HCT116 (cell line): ENCODE measurements at regions not wholly inside any gene's neighbourhood (a gene's known extent, or its start where the extent isn't known, plus 50 kb on each side); places are given as distances from the start of the nearest gene placed in this dataset.

ENCODE experiments used
- CEBPB ChIP-seq: IDR thresholded peaks from 2 replicates; pipeline ENCODE4 v1.6.1; 2012; ENCODE audit warnings: low read depth
- EGR1 ChIP-seq: IDR thresholded peaks from 2 replicates; pipeline ENCODE4 v1.6.1; 2012; ENCODE audit warnings: low read depth
- ELF1 ChIP-seq: IDR thresholded peaks from 2 replicates; pipeline ENCODE4 v1.6.1; 2012; ENCODE audit warnings: low read depth, borderline replicate concordance
- EZH2 ChIP-seq: fragments of 200-600 bp; sonication (generic); IDR thresholded peaks from 2 replicates; pipeline ENCODE4 v1.6.1; 2017; ENCODE audit warnings: antibody characterized with exemption, mixed run types
- FOSL1 ChIP-seq: IDR thresholded peaks from 2 replicates; pipeline ENCODE4 v1.6.1; 2012; ENCODE audit warnings: low read depth
- JUND ChIP-seq: IDR thresholded peaks from 2 replicates; pipeline ENCODE4 v1.6.1; 2012
- POLR2A ChIP-seq: IDR thresholded peaks from 2 replicates; pipeline ENCODE4 v1.7.0; 2011; ENCODE audit warnings: borderline replicate concordance; ENCODE audit not compliant: insufficient read depth, insufficient read length; ENCODE audit errors: extremely low read depth
- POLR2AphosphoS5 ChIP-seq: IDR thresholded peaks from 2 replicates; pipeline ENCODE4 v1.6.1; 2011; ENCODE audit warnings: mild to moderate bottlenecking, low read depth, low read length, moderate library complexity
- SIN3A ChIP-seq: IDR thresholded peaks from 2 replicates; pipeline ENCODE4 v1.6.1; 2012; ENCODE audit warnings: low read depth
- ZFX ChIP-seq: fragments of 450-650 bp; IDR thresholded peaks from 2 replicates; pipeline ENCODE4 v1.6.1; 2017
- ZNF274 ChIP-seq: fragments of 200-500 bp; sonication (Bioruptor generic); IDR thresholded peaks from 2 replicates; pipeline ENCODE4 v1.6.1; 2014; ENCODE audit warnings: mild to moderate bottlenecking, low read depth, low read length, inconsistent platforms
- TF ChIP-seq, protein P1 (sequence below), 3 experiments: fragments of 200-600 bp in 1 of 3; sonication (generic) in 1 of 3; IDR thresholded peaks in 2 of 3; conservative IDR thresholded peaks in 1 of 3; 2 replicates each; pipeline ENCODE4 v1.5.1; 2012 to 2017; ENCODE audit warnings: low read depth in 2 of 3, low read length in 2 of 3, antibody characterized with exemption in 1 of 3, borderline replicate concordance in 1 of 3, control low read depth in 1 of 3, mild to moderate bottlenecking in 1 of 3, mixed read lengths in 1 of 3, mixed run types in 1 of 3, moderate library complexity in 1 of 3; ENCODE audit not compliant: insufficient read depth in 1 of 3
- TF ChIP-seq, protein P2 (sequence below): IDR thresholded peaks from 2 replicates; pipeline ENCODE4 v1.6.1; 2012
- TF ChIP-seq, protein P3 (sequence below): IDR thresholded peaks from 2 replicates; pipeline ENCODE4 v1.6.1; 2012; ENCODE audit warnings: low read depth

DNA sequence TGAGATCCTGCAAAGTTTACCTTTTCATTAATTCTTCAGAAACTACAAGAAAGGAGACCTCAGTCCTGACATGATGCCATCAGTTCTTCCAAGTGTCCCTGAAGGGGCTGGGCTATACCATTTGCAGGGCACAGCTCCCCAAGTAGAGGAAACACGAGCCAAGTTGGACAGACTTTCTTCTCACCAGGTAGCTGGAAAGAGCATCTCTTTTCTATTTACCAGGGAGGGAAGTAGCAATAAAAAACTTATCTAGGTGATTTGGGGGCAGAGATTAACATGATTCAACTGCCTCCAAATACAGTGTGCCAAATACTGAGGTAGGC, 103.9 kb upstream of the KCND3 start:
- no peak for TF ChIP-seq POLR2A
- TF ChIP-seq, protein P1, sequence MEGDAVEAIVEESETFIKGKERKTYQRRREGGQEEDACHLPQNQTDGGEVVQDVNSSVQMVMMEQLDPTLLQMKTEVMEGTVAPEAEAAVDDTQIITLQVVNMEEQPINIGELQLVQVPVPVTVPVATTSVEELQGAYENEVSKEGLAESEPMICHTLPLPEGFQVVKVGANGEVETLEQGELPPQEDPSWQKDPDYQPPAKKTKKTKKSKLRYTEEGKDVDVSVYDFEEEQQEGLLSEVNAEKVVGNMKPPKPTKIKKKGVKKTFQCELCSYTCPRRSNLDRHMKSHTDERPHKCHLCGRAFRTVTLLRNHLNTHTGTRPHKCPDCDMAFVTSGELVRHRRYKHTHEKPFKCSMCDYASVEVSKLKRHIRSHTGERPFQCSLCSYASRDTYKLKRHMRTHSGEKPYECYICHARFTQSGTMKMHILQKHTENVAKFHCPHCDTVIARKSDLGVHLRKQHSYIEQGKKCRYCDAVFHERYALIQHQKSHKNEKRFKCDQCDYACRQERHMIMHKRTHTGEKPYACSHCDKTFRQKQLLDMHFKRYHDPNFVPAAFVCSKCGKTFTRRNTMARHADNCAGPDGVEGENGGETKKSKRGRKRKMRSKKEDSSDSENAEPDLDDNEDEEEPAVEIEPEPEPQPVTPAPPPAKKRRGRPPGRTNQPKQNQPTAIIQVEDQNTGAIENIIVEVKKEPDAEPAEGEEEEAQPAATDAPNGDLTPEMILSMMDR (IDR thresholded peaks at IDR 0.05 in 2 of 3, conservative IDR thresholded peaks at IDR 0.05 in 1 of 3; ENCODE audit: borderline replicate concordance in 1 of 3, insufficient read depth in 1 of 3, low read depth in 2 of 3, low read length in 2 of 3): no peak
- TF ChIP-seq ZNF274: no peak
- TF ChIP-seq CEBPB: no peak
- no peak for TF ChIP-seq ZFX
- TF ChIP-seq SIN3A: no peak
- TF ChIP-seq, protein P2, sequence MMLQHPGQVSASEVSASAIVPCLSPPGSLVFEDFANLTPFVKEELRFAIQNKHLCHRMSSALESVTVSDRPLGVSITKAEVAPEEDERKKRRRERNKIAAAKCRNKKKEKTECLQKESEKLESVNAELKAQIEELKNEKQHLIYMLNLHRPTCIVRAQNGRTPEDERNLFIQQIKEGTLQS: no peak
- no peak for TF ChIP-seq POLR2AphosphoS5
- no peak for TF ChIP-seq EZH2
- TF ChIP-seq JUND: no peak
- TF ChIP-seq, protein P3, sequence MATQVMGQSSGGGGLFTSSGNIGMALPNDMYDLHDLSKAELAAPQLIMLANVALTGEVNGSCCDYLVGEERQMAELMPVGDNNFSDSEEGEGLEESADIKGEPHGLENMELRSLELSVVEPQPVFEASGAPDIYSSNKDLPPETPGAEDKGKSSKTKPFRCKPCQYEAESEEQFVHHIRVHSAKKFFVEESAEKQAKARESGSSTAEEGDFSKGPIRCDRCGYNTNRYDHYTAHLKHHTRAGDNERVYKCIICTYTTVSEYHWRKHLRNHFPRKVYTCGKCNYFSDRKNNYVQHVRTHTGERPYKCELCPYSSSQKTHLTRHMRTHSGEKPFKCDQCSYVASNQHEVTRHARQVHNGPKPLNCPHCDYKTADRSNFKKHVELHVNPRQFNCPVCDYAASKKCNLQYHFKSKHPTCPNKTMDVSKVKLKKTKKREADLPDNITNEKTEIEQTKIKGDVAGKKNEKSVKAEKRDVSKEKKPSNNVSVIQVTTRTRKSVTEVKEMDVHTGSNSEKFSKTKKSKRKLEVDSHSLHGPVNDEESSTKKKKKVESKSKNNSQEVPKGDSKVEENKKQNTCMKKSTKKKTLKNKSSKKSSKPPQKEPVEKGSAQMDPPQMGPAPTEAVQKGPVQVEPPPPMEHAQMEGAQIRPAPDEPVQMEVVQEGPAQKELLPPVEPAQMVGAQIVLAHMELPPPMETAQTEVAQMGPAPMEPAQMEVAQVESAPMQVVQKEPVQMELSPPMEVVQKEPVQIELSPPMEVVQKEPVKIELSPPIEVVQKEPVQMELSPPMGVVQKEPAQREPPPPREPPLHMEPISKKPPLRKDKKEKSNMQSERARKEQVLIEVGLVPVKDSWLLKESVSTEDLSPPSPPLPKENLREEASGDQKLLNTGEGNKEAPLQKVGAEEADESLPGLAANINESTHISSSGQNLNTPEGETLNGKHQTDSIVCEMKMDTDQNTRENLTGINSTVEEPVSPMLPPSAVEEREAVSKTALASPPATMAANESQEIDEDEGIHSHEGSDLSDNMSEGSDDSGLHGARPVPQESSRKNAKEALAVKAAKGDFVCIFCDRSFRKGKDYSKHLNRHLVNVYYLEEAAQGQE: no peak
- no peak for TF ChIP-seq ELF1
- no peak for TF ChIP-seq EGR1
- TF ChIP-seq FOSL1: no peak
